ENCODE measurements at regions not wholly inside any gene's neighbourhood (a gene's known extent, or its start where the extent isn't known, plus 50 kb on each side); places are given as distances from the start of the nearest gene placed in this dataset.

- no peak for TF ChIP-seq CTCF (IDR thresholded peaks at IDR 0.05; ENCODE audit: poor library complexity)
- no peak for TF ChIP-seq EZH2 (IDR thresholded peaks at IDR 0.05; ENCODE audit: borderline replicate concordance)
Measured at GRCh38 chr2:104127049-104127770, 726.7 kb upstream of the POU3F3 start.
